NB4 (cell line): ENCODE measurements at regions not wholly inside any gene's neighbourhood (a gene's known extent, or its start where the extent isn't known, plus 50 kb on each side); places are given as distances from the start of the nearest gene placed in this dataset.

Experiments used
- DNase-seq: peaks from one replicate; pipeline ENCODE4 v3.0.0; 2010; ENCODE audit warnings: low read depth
- H3K4me3 ChIP-seq: one replicate; pipeline ENCODE4 v1.5.1; 2011; ENCODE audit warnings: mild to moderate bottlenecking, low read depth, low read length, moderate library complexity
- CTCF ChIP-seq: IDR thresholded peaks from one replicate; pipeline ENCODE4 v1.5.1; 2012; ENCODE audit warnings: low read depth, low read length
- MAX ChIP-seq: IDR thresholded peaks from 2 replicates; pipeline ENCODE4 v1.6.1; 2011; ENCODE audit warnings: low read depth, low read length
- MYC ChIP-seq: IDR thresholded peaks from 2 replicates; pipeline ENCODE4 v1.6.1; 2011; ENCODE audit warnings: low read depth, low read length
- POLR2A ChIP-seq: IDR thresholded peaks from 2 replicates; pipeline ENCODE4 v1.6.1; 2011; ENCODE audit warnings: mild to moderate bottlenecking; ENCODE audit not compliant: insufficient read length; ENCODE audit errors: extremely low read depth

- no peak overlapping the region for H3K4me3 ChIP-seq
- TF ChIP-seq POLR2A (no peak), CTCF (no peak), MAX (no peak), MYC (no peak)
- DNase-seq: no peak
These were observed 182.4 kb downstream of the DICER1 start for GRCh38 chr14:94974893-94975292.

GRCh38 chr14:94974422-94974821, 182.9 kb downstream of the DICER1 start:
- no peak for DNase-seq
- no peak overlapping the region for H3K4me3 ChIP-seq
- TF ChIP-seq MYC (no peak), POLR2A (no peak), CTCF (no peak), MAX (no peak)

- no peak for DNase-seq
- no peak for TF ChIP-seq CTCF
- no peak for TF ChIP-seq POLR2A
- TF ChIP-seq MYC: no peak
- TF ChIP-seq MAX: no peak
- no peak overlapping the region for H3K4me3 ChIP-seq
These were observed 185.6 kb downstream of the DICER1 start for GRCh38 chr14:94971750-94972149.

GRCh38 chr14:94970941-94971730, 186.2 kb downstream of the DICER1 start:
- no peak for DNase-seq
- H3K4me3 ChIP-seq: no peak overlapping the region
- TF ChIP-seq MYC (no peak), POLR2A (no peak), CTCF (no peak), MAX (no peak)

- no peak overlapping the region for H3K4me3 ChIP-seq
- TF ChIP-seq MYC (no peak), MAX (no peak), CTCF (no peak), POLR2A (no peak)
- DNase-seq: no peak
These were observed 187.6 kb downstream of the DICER1 start for GRCh38 chr14:94969766-94970165.

- H3K4me3 ChIP-seq: no peak overlapping the region
- DNase-seq: no peak
- TF ChIP-seq MYC: no peak
- no peak for TF ChIP-seq CTCF
- no peak for TF ChIP-seq MAX
- no peak for TF ChIP-seq POLR2A
These were observed 190.5 kb downstream of the DICER1 start for GRCh38 chr14:94966868-94967267.
